Gastroesophageal sphincter (tissue), 4 donors: ENCODE measurements at regions not wholly inside any gene's neighbourhood (a gene's known extent, or its start where the extent isn't known, plus 50 kb on each side); places are given as distances from the start of the nearest gene placed in this dataset.

Experiments used
- ATAC-seq: fragments of 150-250 bp; one replicate; pipeline ENCODE4 v1.9.1; 2016; ENCODE audit warnings: mild to moderate bottlenecking, moderate library complexity
- H3K27ac ChIP-seq, 4 donors: fragments of 200-600 bp; sonication (generic) in 3 of 4; 1 replicate in 3 of 4; 2 replicates in 1 of 4; pipeline ENCODE4 v1.5.1; 2016 to 2019
- H3K27me3 ChIP-seq: fragments of 200-600 bp; sonication (generic); one replicate; pipeline ENCODE4 v1.5.1; 2019
- H3K36me3 ChIP-seq, 2 donors: fragments of 200-600 bp; sonication (generic); one replicate each; pipeline ENCODE4 v1.5.1; 2019; ENCODE audit warnings: control low read depth in 1 of 2
- H3K4me1 ChIP-seq, 3 donors: fragments of 200-600 bp; sonication (generic); 1 replicate in 2 of 3; 2 replicates in 1 of 3; pipeline ENCODE4 v1.5.1; 2016 to 2019; ENCODE audit warnings: control low read depth in 2 of 3
- H3K4me3 ChIP-seq, 2 donors: fragments of 200-600 bp; sonication (generic); one replicate each; pipeline ENCODE4 v1.5.1; 2019; ENCODE audit warnings: mild to moderate bottlenecking in 1 of 2, moderate library complexity in 1 of 2
- H3K9me3 ChIP-seq, 3 donors: fragments of 200-600 bp; sonication (generic); one replicate each; pipeline ENCODE4 v1.5.1; 2017 to 2019; ENCODE audit warnings: control low read depth in 2 of 3
- EP300 ChIP-seq: sonication (generic); formaldehyde crosslinking; IDR thresholded peaks from one replicate; pipeline ENCODE4 v1.6.1; 2017; ENCODE audit warnings: antibody characterized with exemption, mild to moderate bottlenecking
- POLR2A ChIP-seq, 2 donors: fragments of 450-650 bp; IDR thresholded peaks; one replicate each; pipeline ENCODE4 v1.6.1; 2017; ENCODE audit warnings: antibody characterized with exemption in 2 of 2, mild to moderate bottlenecking in 2 of 2, moderate library complexity in 1 of 2
- POLR2AphosphoS5 ChIP-seq: sonication (generic); formaldehyde crosslinking; IDR thresholded peaks from one replicate; pipeline ENCODE4 v1.6.1; 2017; ENCODE audit warnings: antibody characterized with exemption
- WGBS, 2 donors: methylation state at CpG; one replicate each; pipeline ENCODE4 v1.1.5; 2018; ENCODE audit warnings: low coverage in 1 of 2; 5-methylcytosine and 5-hydroxymethylcytosine counted together
- TF ChIP-seq, protein P1 (sequence below), 4 experiments: fragments of 200-600 bp in 2 of 4; fragments of 450-650 bp in 2 of 4; sonication (generic) in 1 of 4; IDR thresholded peaks; one replicate each; pipeline ENCODE4 v1.5.1; 2017 to 2019; ENCODE audit warnings: antibody characterized with exemption in 4 of 4, mild to moderate bottlenecking in 2 of 4, moderate library complexity in 2 of 4

DNA sequence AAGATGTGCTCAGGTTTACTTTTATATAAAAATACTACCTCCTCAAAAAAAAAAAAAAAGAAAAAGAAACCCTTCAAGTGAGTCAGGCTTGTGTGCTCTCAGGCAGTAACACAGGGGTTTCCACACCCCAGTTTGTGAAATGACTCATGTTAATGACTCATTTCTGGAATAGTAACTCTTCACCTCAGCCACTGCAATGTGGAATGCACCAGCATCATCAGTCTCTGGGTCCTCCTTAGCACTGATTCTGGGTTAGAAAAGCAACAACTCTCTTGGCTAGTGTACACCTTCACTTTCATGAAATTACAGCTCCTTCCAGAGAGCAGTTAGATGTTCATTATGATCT lies 110.6 kb downstream of the EMX2 start:
- H3K27me3 ChIP-seq, result peaks cover 10% of the 10 kb centered on the region
- no peak for TF ChIP-seq POLR2A (IDR thresholded peaks at IDR 0.05)
- TF ChIP-seq, protein P1, sequence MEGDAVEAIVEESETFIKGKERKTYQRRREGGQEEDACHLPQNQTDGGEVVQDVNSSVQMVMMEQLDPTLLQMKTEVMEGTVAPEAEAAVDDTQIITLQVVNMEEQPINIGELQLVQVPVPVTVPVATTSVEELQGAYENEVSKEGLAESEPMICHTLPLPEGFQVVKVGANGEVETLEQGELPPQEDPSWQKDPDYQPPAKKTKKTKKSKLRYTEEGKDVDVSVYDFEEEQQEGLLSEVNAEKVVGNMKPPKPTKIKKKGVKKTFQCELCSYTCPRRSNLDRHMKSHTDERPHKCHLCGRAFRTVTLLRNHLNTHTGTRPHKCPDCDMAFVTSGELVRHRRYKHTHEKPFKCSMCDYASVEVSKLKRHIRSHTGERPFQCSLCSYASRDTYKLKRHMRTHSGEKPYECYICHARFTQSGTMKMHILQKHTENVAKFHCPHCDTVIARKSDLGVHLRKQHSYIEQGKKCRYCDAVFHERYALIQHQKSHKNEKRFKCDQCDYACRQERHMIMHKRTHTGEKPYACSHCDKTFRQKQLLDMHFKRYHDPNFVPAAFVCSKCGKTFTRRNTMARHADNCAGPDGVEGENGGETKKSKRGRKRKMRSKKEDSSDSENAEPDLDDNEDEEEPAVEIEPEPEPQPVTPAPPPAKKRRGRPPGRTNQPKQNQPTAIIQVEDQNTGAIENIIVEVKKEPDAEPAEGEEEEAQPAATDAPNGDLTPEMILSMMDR (IDR thresholded peaks at IDR 0.05), result no peak
- ATAC-seq, result no peak
- no peaks in the 10 kb centered on the region for H3K4me1 ChIP-seq
- H3K27ac ChIP-seq, result no peak overlapping the region
- peaks cover 0 to 50% (median 0%) of the 10 kb centered on the region in 3 donors for H3K9me3 ChIP-seq
- H3K4me3 ChIP-seq, result no peak overlapping the region
- H3K36me3 ChIP-seq, result no peaks in the 10 kb centered on the region

DNA sequence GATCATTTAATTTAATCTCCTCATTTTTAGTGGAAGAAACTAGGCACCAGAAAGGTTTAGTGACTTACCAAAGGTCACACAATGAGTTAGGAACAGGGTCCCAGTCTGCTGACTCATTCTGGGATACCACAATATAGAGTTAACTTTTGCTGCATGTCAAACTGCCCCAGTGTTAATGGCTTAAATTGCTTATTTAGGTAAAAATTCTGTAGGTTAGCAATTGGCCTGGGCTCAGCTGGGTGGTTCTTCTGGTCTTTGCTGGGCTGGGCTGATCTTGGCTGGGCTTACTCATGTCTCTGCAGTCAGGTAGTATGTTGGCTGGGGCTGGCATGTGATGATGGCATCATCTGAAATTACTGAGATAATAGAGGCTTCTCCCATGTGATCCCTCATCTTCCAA lies 111.6 kb downstream of the EMX2 start:
- peaks cover 0 to 50% (median 0%) of the 10 kb centered on the region in 3 donors for H3K9me3 ChIP-seq
- peaks cover 10% of the 10 kb centered on the region for H3K27me3 ChIP-seq
- TF ChIP-seq POLR2AphosphoS5, result no peak
- TF ChIP-seq POLR2A (IDR thresholded peaks at IDR 0.05), result no peak
- no peak for TF ChIP-seq EP300
- H3K4me1 ChIP-seq, result no peaks in the 10 kb centered on the region
- no peak overlapping the region for H3K4me3 ChIP-seq
- no peak for ATAC-seq
- no peak overlapping the region for H3K27ac ChIP-seq
- H3K36me3 ChIP-seq, result no peaks in the 10 kb centered on the region

DNA sequence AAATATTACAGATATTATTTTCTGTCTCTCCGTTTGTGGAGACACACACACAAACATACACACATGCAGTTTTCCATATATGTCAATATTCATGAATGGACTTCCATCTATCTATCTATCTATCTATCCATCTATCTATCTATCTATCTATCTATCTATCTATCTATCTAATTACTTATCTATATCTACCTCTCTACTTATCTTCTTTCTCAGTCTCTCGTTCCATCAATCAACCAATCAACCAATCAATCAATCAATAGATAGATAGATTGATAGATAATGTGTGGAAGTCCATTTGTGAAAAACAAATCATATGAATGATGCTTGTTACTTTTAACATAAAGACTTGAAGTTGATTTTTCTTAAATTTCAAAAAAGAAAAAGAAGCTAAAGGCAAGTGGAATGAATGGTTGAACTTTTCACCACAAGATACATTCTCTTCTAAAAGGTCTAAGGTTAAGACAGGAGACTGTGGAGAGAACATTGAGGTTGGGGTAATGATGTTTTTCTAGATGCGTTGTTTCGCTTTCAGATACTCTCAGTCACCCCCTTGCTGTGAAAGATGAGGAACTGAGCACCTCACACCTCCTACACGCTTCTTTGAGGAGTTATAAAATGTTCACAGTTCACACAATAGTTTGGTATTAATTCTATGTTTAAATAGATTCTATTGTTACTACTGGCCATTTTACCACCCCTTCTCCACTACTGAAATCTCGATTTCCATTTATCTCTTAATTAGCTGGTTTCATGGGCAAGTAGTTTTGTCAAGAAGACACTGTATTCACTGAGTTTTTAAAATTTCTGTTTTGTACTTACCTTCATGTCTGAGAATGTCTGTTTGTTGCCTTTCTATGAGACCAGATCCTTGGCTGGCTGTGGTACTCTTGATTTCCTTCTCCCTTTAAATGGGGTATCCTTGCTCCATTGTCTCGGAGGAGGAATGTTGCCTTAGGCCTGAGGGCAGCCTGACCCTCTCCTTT lies 114.1 kb downstream of the EMX2 start:
- H3K4me1 ChIP-seq, result no peaks in the 10 kb centered on the region
- no peak overlapping the region for H3K27ac ChIP-seq
- H3K9me3 ChIP-seq, result peaks cover 0 to 32% (median 0%) of the 10 kb centered on the region in 3 donors
- peaks cover 6% of the 10 kb centered on the region for H3K27me3 ChIP-seq
- TF ChIP-seq POLR2AphosphoS5 (no peak), POLR2A (IDR thresholded peaks at IDR 0.05) (no peak), EP300 (no peak)
- TF ChIP-seq, protein P1 (IDR thresholded peaks at IDR 0.05), result no peak
- no peak overlapping the region for H3K4me3 ChIP-seq
- WGBS, 2 donors, result 80 to 83% methylated on average over 3 to 7 of the region's 7 CpGs
- ATAC-seq, result no peak
- no peaks in the 10 kb centered on the region for H3K36me3 ChIP-seq

DNA sequence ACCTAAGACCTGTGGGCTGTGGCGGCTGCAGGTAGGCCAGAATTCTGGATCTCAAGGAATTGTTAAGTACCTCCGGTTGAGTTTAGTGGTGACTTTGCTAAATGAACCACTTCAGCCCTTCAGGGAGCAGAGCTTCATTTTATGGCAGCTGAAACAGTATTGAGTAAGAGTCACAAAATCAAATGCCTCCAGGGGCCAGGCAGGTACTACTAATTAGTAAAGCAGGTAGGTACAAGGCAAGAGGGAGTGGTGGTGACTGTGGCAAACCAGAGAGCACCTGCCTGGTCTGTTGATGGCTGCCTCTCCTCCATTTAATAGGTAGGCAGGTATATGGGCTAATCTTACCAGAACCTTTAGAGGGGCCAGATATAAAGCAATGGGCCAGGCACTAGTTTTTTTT lies 118.8 kb downstream of the EMX2 start:
- TF ChIP-seq, protein P1 (IDR thresholded peaks at IDR 0.05), result no peak
- no peak for TF ChIP-seq POLR2AphosphoS5
- no peak for TF ChIP-seq POLR2A (IDR thresholded peaks at IDR 0.05)
- no peak for TF ChIP-seq EP300
- ATAC-seq, result no peak
- no peaks in the 10 kb centered on the region for H3K4me1 ChIP-seq
- no peak overlapping the region for H3K4me3 ChIP-seq
- 80 to 95% methylated on average over 2 of the region's 2 CpGs for WGBS, 2 donors
- no peak overlapping the region for H3K27ac ChIP-seq
- no peaks in the 10 kb centered on the region for H3K9me3 ChIP-seq
- no peaks in the 10 kb centered on the region for H3K36me3 ChIP-seq
- no peaks in the 10 kb centered on the region for H3K27me3 ChIP-seq

DNA sequence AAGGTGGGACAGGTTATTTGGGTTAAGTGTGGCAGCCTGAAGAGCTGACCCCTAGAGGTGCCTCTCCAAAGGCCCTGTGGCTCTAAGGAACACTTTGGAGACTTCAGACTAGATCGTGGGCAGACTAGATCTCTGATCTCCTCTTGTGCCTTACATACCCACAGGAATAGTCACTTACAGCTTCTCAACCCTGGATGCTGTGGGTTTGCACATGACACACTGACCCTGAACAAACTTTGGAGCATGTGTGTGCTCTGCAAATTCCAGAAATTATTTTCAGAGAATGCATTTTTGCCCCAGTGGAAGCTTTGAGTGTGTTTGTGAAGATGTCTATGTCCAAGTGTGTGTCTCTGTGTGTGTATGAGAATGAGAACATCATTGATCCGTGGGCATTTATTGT lies 119.6 kb downstream of the EMX2 start:
- Histone ChIP-seq H3K27ac (no peak overlapping the region), H3K4me3 (no peak overlapping the region), H3K9me3 (no peaks in the 10 kb centered on the region), H3K36me3 (no peaks in the 10 kb centered on the region), H3K27me3 (no peaks in the 10 kb centered on the region), H3K4me1 (no peaks in the 10 kb centered on the region)
- WGBS, 2 donors, result 71% methylated on average over 2 of the region's 2 CpGs; no CpG with 5 or more reads in 1 of the 2 donors
- TF ChIP-seq POLR2AphosphoS5 (no peak), POLR2A (IDR thresholded peaks at IDR 0.05) (no peak), EP300 (no peak)
- TF ChIP-seq, protein P1 (IDR thresholded peaks at IDR 0.05), result no peak
- no peak for ATAC-seq
